HG03439 (cell line): ENCODE measurements at regions not wholly inside any gene's neighbourhood (a gene's known extent, or its start where the extent isn't known, plus 50 kb on each side); places are given as distances from the start of the nearest gene placed in this dataset.

Experiments used
- ATAC-seq: cut with Tn5 transposase; IDR thresholded peaks from one replicate; pipeline ENCODE4 v1.9.1; 2021; ENCODE audit warnings: mild to moderate bottlenecking, moderate library complexity; ENCODE audit not compliant: unreplicated experiment

- ATAC-seq, result no peak
Measured at GRCh38 chrX:45358392-45358791, 157.7 kb upstream of the DIPK2B start.

- no peak for ATAC-seq
Measured at GRCh38 chrX:45353456-45353855, 152.8 kb upstream of the DIPK2B start.

- no peak for ATAC-seq
Measured at GRCh38 chrX:45352611-45353010, 151.9 kb upstream of the DIPK2B start.

- no peak for ATAC-seq
Measured at GRCh38 chrX:45351478-45351877, 150.8 kb upstream of the DIPK2B start.

- no peak for ATAC-seq
Measured at GRCh38 chrX:45348296-45348695, 147.6 kb upstream of the DIPK2B start.

GRCh38 chrX:45347877-45348276 is 147.2 kb upstream of the DIPK2B start:
- no peak for ATAC-seq

GRCh38 chrX:45344594-45344993 is 143.9 kb upstream of the DIPK2B start:
- no peak for ATAC-seq

GRCh38 chrX:45329217-45329616 is 128.5 kb upstream of the DIPK2B start:
- no peak for ATAC-seq

- no peak for ATAC-seq
Measured at GRCh38 chrX:45324941-45325340, 124.3 kb upstream of the DIPK2B start.

- ATAC-seq, result no peak
Measured at GRCh38 chrX:45323387-45323786, 122.7 kb upstream of the DIPK2B start.

- no peak for ATAC-seq
Measured at GRCh38 chrX:45322820-45323219, 122.1 kb upstream of the DIPK2B start.

- no peak for ATAC-seq
Measured at GRCh38 chrX:45322382-45322781, 121.7 kb upstream of the DIPK2B start.

- ATAC-seq, result no peak
Measured at GRCh38 chrX:45320191-45320590, 119.5 kb upstream of the DIPK2B start.

- no peak for ATAC-seq
Measured at GRCh38 chrX:45309801-45310200, 109.1 kb upstream of the DIPK2B start.

- no peak for ATAC-seq
Measured at GRCh38 chrX:45309096-45309495, 108.4 kb upstream of the DIPK2B start.

GRCh38 chrX:45306794-45307193 is 106.1 kb upstream of the DIPK2B start:
- no peak for ATAC-seq

- ATAC-seq, result no peak
Measured at GRCh38 chrX:45300638-45301037, 100.0 kb upstream of the DIPK2B start.

- no peak for ATAC-seq
Measured at GRCh38 chrX:45295259-45295986, 94.7 kb upstream of the DIPK2B start.

GRCh38 chrX:45274576-45274975 is 73.9 kb upstream of the DIPK2B start:
- ATAC-seq, result no peak

- no peak for ATAC-seq
Measured at GRCh38 chrX:45267007-45267406, 66.3 kb upstream of the DIPK2B start.

- no peak for ATAC-seq
Measured at GRCh38 chrX:45266456-45266855, 65.8 kb upstream of the DIPK2B start.

- ATAC-seq, result no peak
Measured at GRCh38 chrX:45264865-45265264, 64.2 kb upstream of the DIPK2B start.

- no peak for ATAC-seq
Measured at GRCh38 chrX:45261471-45261870, 60.8 kb upstream of the DIPK2B start.
